GM23338 (cell line): ENCODE measurements at regions not wholly inside any gene's neighbourhood (a gene's known extent, or its start where the extent isn't known, plus 50 kb on each side); places are given as distances from the start of the nearest gene placed in this dataset.

ENCODE experiments used
- ATAC-seq: fragments of 200-7000 bp; cut with Tn5 transposase; 3 replicates; pipeline ENCODE4 v1.9.1; 2020
- DNase-seq: peaks from one replicate; pipeline ENCODE4 v3.0.0-alpha.2; 2015; ENCODE audit warnings: low spot score
- H2AFZ ChIP-seq: fragments of 200-600 bp; sonication (generic); 2 replicates; pipeline ENCODE4 v1.8.0; 2016; ENCODE audit warnings: antibody characterized with exemption, mild to moderate bottlenecking, moderate library complexity
- H3F3A ChIP-seq: fragments of 200-600 bp; sonication (generic); replicated peaks from 2 replicates; pipeline ENCODE4 v1.8.0; 2017; ENCODE audit warnings: antibody characterized with exemption, mixed run types, low read depth
- H3K27ac ChIP-seq: fragments of 200-600 bp; sonication (generic); 2 replicates; pipeline ENCODE4 v1.6.1; 2016; ENCODE audit warnings: low read depth
- H3K27me3 ChIP-seq: fragments of 200-600 bp; sonication (generic); 2 replicates; pipeline ENCODE4 v1.8.0; 2016; ENCODE audit warnings: mild to moderate bottlenecking, mixed run types, moderate library complexity; ENCODE audit not compliant: insufficient read depth
- H3K36me3 ChIP-seq: fragments of 200-600 bp; sonication (generic); 2 replicates; pipeline ENCODE4 v1.8.0; 2016; ENCODE audit warnings: mild to moderate bottlenecking; ENCODE audit not compliant: insufficient read depth
- H3K4me1 ChIP-seq: fragments of 200-600 bp; sonication (generic); 2 replicates; pipeline ENCODE4 v1.8.0; 2016; ENCODE audit warnings: mild to moderate bottlenecking, moderate library complexity; ENCODE audit not compliant: insufficient read depth
- H3K4me2 ChIP-seq: fragments of 200-600 bp; sonication (generic); 2 replicates; pipeline ENCODE4 v1.7.1; 2017; ENCODE audit warnings: mixed run types
- H3K4me3 ChIP-seq: fragments of 200-600 bp; sonication (generic); 2 replicates; pipeline ENCODE4 v1.6.1; 2016; ENCODE audit warnings: mixed run types
- H3K79me2 ChIP-seq: fragments of 200-600 bp; sonication (generic); replicated peaks from 2 replicates; pipeline ENCODE4 v1.8.0; 2017; ENCODE audit warnings: mild to moderate bottlenecking; ENCODE audit not compliant: insufficient read depth
- H3K9me2 ChIP-seq: fragments of 200-600 bp; sonication (generic); 2 replicates; pipeline ENCODE4 v1.8.0; 2017; ENCODE audit not compliant: insufficient read depth
- H4K20me1 ChIP-seq: fragments of 200-600 bp; sonication (generic); replicated peaks from 2 replicates; pipeline ENCODE4 v1.8.0; 2017; ENCODE audit warnings: mild to moderate bottlenecking; ENCODE audit not compliant: insufficient read depth
- H3K27ac Mint-ChIP-seq: 2 replicates; pipeline ENCODE4 v1.8.0; 2020; ENCODE audit warnings: inconsistent platforms, mild to moderate bottlenecking, moderate library complexity, mixed read lengths
- H3K27me3 Mint-ChIP-seq: 3 replicates; pipeline ENCODE4 v1.8.0; 2022; ENCODE audit warnings: low read depth, mild to moderate bottlenecking, moderate library complexity, mixed read lengths, inconsistent platforms; ENCODE audit not compliant: insufficient read depth, poor library complexity
- H3K36me3 Mint-ChIP-seq: 3 replicates; pipeline ENCODE4 v1.8.0; 2021; ENCODE audit warnings: low read depth, mild to moderate bottlenecking, inconsistent platforms, moderate library complexity, mixed read lengths
- H3K4me1 Mint-ChIP-seq: 3 replicates; pipeline ENCODE4 v1.8.0; 2020; ENCODE audit warnings: mild to moderate bottlenecking, inconsistent platforms, mixed read lengths
- H3K4me3 Mint-ChIP-seq: 3 replicates; pipeline ENCODE4 v1.8.0; 2021; ENCODE audit warnings: moderate library complexity, mild to moderate bottlenecking, inconsistent platforms, mixed read lengths
- H3K9me3 Mint-ChIP-seq: 3 replicates; pipeline ENCODE4 v1.8.0; 2020; ENCODE audit warnings: moderate library complexity, mild to moderate bottlenecking, inconsistent platforms, mixed read lengths
- CREB1 ChIP-seq: fragments of 250-450 bp; sonication (Bioruptor Pico); IDR thresholded peaks from 2 replicates; pipeline ENCODE4 v1.5.0; 2020; ENCODE audit warnings: low read depth, mild to moderate bottlenecking, moderate library complexity
- CTCF ChIP-seq, 2 experiments: fragments of 200-600 bp in 1 of 2; sonication (generic) in 1 of 2; conservative IDR thresholded peaks; 2 replicates each; pipeline versions ENCODE4 v1.5.1 to v1.6.1; 2016 to 2017; ENCODE audit warnings: antibody characterized with exemption in 2 of 2, low read depth in 2 of 2, mild to moderate bottlenecking in 2 of 2, moderate library complexity in 1 of 2
- ETS1 ChIP-seq: IDR thresholded peaks from 2 replicates; pipeline ENCODE4 v1.6.1; 2016; ENCODE audit warnings: antibody characterized with exemption
- EZH2 ChIP-seq: fragments of 200-600 bp; sonication (generic); IDR thresholded peaks from one replicate; pipeline ENCODE4 v1.8.0; 2017; ENCODE audit warnings: antibody characterized with exemption, mild to moderate bottlenecking, low read depth; ENCODE audit not compliant: unreplicated experiment
- EZH2phosphoT487 ChIP-seq: fragments of 200-600 bp; sonication (generic); IDR thresholded peaks from one replicate; pipeline ENCODE4 v1.8.1; 2018; ENCODE audit warnings: antibody characterized with exemption; ENCODE audit not compliant: unreplicated experiment
- JUNB ChIP-seq: IDR thresholded peaks from one replicate; pipeline ENCODE4 v1.6.1; 2016; ENCODE audit warnings: antibody characterized with exemption; ENCODE audit not compliant: unreplicated experiment
- NANOG ChIP-seq: IDR thresholded peaks from 2 replicates; pipeline ENCODE4 v1.6.1; 2016; ENCODE audit warnings: antibody characterized with exemption, borderline replicate concordance
- POLR2AphosphoS5 ChIP-seq: IDR thresholded peaks from 2 replicates; pipeline ENCODE4 v1.6.1; 2016; ENCODE audit warnings: antibody characterized with exemption, low read depth
- REST ChIP-seq: IDR thresholded peaks from one replicate; pipeline ENCODE4 v1.6.1; 2018; ENCODE audit warnings: antibody characterized with exemption; ENCODE audit not compliant: unreplicated experiment
- STAT1 ChIP-seq: IDR thresholded peaks from one replicate; pipeline ENCODE4 v1.6.1; 2016; ENCODE audit warnings: antibody characterized with exemption; ENCODE audit not compliant: unreplicated experiment
- ZNF114 ChIP-seq: fragments of 250-450 bp; sonication (Bioruptor Pico); IDR thresholded peaks from 2 replicates; pipeline ENCODE4 v1.5.0; 2020; ENCODE audit warnings: mild to moderate bottlenecking, moderate library complexity
- ZNF331 ChIP-seq: fragments of 250-450 bp; sonication (Bioruptor Pico); IDR thresholded peaks from 2 replicates; pipeline ENCODE4 v1.5.0; 2020; ENCODE audit warnings: low read depth, mild to moderate bottlenecking, moderate library complexity
- ZNF462 ChIP-seq: fragments of 250-450 bp; sonication (Bioruptor Pico); IDR thresholded peaks from 2 replicates; pipeline ENCODE4 v1.5.0; 2020; ENCODE audit warnings: mild to moderate bottlenecking, moderate library complexity

GRCh38 chr4:32633421-32633820, 1913.3 kb downstream of the PCDH7 start:
- H3K27ac ChIP-seq = no peak overlapping the region
- no peaks in the 10 kb centered on the region for H3K27me3 ChIP-seq
- H3K9me2 ChIP-seq = no peaks in the 10 kb centered on the region
- H3K4me2 ChIP-seq = no peak overlapping the region
- no peaks in the 10 kb centered on the region; the same call in 2 of the 3 replicates for H3K36me3 Mint-ChIP-seq
- H3K4me1 Mint-ChIP-seq = peaks cover 4% of the 10 kb centered on the region; the same call in 2 of the 3 replicates
- no peak overlapping the region for H3K4me3 ChIP-seq
- peaks cover 6% of the 10 kb centered on the region; the same call in 2 of the 3 replicates for H3K9me3 Mint-ChIP-seq
- H3K27me3 Mint-ChIP-seq = peaks cover 2% of the 10 kb centered on the region
- no peak for DNase-seq
- no peak overlapping the region for H3K4me3 Mint-ChIP-seq
- H3K4me1 ChIP-seq = no peaks in the 10 kb centered on the region
- H3F3A ChIP-seq = no peaks in the 10 kb centered on the region
- no peak for TF ChIP-seq ZNF331 (CRISPR knock-in tag)
- TF ChIP-seq ZNF114 (CRISPR knock-in tag) = no peak
- TF ChIP-seq EZH2 = no peak
- TF ChIP-seq STAT1 = no peak
- no peak for TF ChIP-seq ZNF462 (CRISPR knock-in tag)
- no peak for TF ChIP-seq ETS1
- no peak for TF ChIP-seq JUNB
- no peak for TF ChIP-seq NANOG
- TF ChIP-seq POLR2AphosphoS5 = no peak
- no peak for TF ChIP-seq REST
- no peak for TF ChIP-seq CREB1 (CRISPR knock-in tag)
- TF ChIP-seq EZH2phosphoT487 = no peak
- TF ChIP-seq CTCF (conservative IDR thresholded peaks at IDR 0.05; ENCODE audit: low read depth in 2 of 2) = no peak
- no peaks in the 10 kb centered on the region for H4K20me1 ChIP-seq
- H3K79me2 ChIP-seq = no peaks in the 10 kb centered on the region
- no peaks in the 10 kb centered on the region for H3K36me3 ChIP-seq
- no peak for ATAC-seq
- peak overlapping the region; percentile 50; the same call in 1 of the 2 replicates for H2AFZ ChIP-seq
- no peak overlapping the region for H3K27ac Mint-ChIP-seq
